ENCODE measurements at regions not wholly inside any gene's neighbourhood (a gene's known extent, or its start where the extent isn't known, plus 50 kb on each side); places are given as distances from the start of the nearest gene placed in this dataset.
"Not testable (repeated sequence)": the region's sequence is repeated elsewhere in the genome, so short reads cannot be mapped to it uniquely, and the experiment has no call there.

DNA sequence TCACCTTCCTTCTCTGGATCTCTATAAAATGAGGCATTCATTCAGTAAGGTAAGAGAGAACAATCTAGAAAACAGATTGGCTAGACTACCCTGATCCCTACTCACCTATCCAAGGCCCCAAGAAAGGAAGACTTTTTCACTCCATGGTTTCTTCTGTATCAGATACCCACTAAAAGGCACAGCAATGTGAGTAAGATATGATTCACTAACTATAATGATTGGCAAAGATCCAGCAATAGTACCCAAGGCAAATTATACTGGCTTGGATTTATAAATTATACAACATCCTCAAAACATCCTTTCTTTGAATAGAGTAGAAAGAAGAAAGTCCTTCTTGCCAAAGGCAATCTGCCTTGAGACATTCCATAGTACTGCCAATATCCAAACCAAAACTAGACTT, 1432.0 kb upstream of the GOT2 start:
- H3K36me3 Mint-ChIP-seq = no peaks in the 10 kb centered on the region
- no peaks in the 10 kb centered on the region for H3K27me3 Mint-ChIP-seq
- H3K27ac Mint-ChIP-seq = no peak overlapping the region
- DNase-seq (no peak), ATAC-seq (replicated peaks) (no peak)
- no peaks in the 10 kb centered on the region for H3K4me1 Mint-ChIP-seq
- H3K4me3 Mint-ChIP-seq = no peak overlapping the region
- H3K9me3 Mint-ChIP-seq = peaks cover 0 to 2% of the 10 kb centered on the region in 2 donors

DNA sequence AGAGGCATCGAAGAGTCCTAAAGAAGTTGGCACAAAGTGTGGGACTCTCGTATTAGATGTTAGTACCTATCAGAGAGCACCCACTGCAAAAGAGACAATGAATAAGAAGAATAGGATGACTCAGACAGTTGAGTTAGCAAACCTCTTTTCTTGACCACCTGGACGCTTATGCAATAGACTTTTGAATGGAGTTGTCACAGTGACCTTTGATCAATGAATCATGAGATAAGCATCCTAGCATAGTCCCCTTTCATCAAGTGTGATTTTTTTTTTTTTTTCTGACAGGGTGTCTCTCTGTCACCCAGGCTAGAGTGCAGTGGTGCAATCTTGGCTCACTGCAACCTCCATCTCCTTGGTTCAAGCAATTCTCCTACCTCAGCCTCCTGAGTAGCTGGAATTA, 1417.9 kb upstream of the GOT2 start:
- DNase-seq (no peak), ATAC-seq (replicated peaks) (no peak)
- Mint-ChIP-seq H3K9me3 (peaks cover 9 to 15% of the 10 kb centered on the region in 2 donors), H3K36me3 (no peaks in the 10 kb centered on the region), H3K27ac (no peak overlapping the region), H3K4me1 (no peaks in the 10 kb centered on the region), H3K27me3 (no peaks in the 10 kb centered on the region), H3K4me3 (no peak overlapping the region)

DNA sequence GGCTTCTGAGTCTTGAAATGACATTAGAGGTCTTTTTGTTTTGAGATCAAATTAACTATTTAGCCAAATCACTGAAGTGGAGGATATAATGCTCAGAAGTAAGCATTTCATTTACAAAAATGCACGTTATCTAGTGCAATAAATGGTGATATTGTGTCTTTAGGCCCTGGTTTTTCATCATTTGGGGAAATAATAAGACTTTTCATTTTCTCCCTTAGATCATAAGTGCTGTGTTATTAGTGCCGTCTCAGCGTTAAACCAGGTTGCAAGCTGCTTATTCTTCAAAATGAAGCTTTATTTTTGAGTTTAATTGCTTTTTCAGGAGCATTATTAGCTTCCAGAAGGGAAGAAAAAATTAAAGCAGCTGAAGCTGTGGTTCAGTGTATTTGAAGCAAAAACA, 1416.8 kb upstream of the GOT2 start:
- H3K4me3 Mint-ChIP-seq = no peak overlapping the region
- H3K27ac Mint-ChIP-seq = no peak overlapping the region
- no peaks in the 10 kb centered on the region for H3K36me3 Mint-ChIP-seq
- H3K4me1 Mint-ChIP-seq = no peaks in the 10 kb centered on the region
- ATAC-seq (replicated peaks) = no peak
- peaks cover 9 to 13% of the 10 kb centered on the region in 2 donors for H3K9me3 Mint-ChIP-seq
- no peak for DNase-seq
- H3K27me3 Mint-ChIP-seq = no peaks in the 10 kb centered on the region

DNA sequence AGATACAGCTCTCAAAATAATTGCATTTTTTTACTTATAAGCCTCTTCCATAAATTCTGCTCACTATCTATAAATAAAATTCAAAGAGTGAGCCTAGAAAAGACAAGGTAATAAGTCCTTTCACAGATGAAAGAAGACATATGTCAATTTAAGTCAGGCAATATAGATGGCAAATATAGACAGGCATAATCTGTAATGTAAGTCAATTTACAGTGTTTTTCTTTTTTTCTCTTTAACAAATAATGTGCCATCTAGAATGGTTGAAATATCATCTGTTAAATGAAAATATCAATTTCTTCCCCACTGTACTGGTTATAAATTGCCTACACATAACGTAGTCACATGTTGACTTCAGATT, 1409.2 kb upstream of the GOT2 start:
- Mint-ChIP-seq H3K4me1 (no peaks in the 10 kb centered on the region), H3K4me3 (no peak overlapping the region), H3K27ac (no peak overlapping the region), H3K36me3 (no peaks in the 10 kb centered on the region), H3K9me3 (peaks cover 0 to 16% of the 10 kb centered on the region in 2 donors), H3K27me3 (no peaks in the 10 kb centered on the region)
- DNase-seq (no peak), ATAC-seq (replicated peaks) (no peak)

DNA sequence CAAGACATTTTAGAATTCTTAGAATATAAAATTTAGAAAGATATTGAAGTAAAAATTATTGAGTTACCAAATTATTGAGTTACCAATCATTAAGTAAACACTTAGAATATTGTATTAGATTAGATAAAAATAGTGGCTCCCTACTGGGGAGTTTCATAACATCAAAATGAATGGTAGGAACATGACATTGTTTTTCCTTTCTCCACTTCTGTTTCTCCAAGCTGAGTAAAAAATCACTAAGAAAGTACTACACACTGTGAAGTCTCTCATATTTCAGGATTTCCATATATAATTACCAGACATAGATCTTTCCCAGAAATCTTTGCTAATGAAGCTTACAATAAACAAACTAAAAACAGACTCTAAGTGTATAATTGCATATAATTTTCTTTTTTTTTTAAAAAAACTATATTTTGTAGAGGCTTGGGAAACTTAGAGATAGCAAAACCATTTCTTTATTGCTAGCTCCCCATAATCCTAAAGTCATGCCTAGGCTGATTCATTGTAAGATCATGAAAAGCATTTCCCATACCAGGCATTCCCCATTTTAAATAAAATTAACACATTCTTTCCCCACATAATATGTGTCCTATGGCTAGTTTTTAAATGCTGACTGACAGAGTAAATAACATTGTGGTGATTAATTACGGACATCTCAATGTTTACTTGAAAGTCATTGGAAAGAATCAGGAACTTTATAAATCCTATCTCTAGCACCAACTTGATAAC, 1408.7 kb upstream of the GOT2 start:
- Mint-ChIP-seq H3K36me3 (no peaks in the 10 kb centered on the region), H3K4me1 (no peaks in the 10 kb centered on the region), H3K9me3 (peaks cover 0 to 16% of the 10 kb centered on the region in 2 donors), H3K27ac (no peak overlapping the region), H3K4me3 (no peak overlapping the region), H3K27me3 (no peaks in the 10 kb centered on the region)
- ATAC-seq (replicated peaks) = no peak
- no peak for DNase-seq

- Mint-ChIP-seq H3K27ac (no peak overlapping the region), H3K27me3 (no peaks in the 10 kb centered on the region), H3K4me3 (no peak overlapping the region), H3K9me3 (peaks cover 9 to 23% of the 10 kb centered on the region in 2 donors), H3K4me1 (no peaks in the 10 kb centered on the region), H3K36me3 (no peaks in the 10 kb centered on the region)
- DNase-seq (no peak), ATAC-seq (replicated peaks) (no peak)
These were observed 1403.8 kb upstream of the GOT2 start for GRCh38 chr16:60137891-60138290.

DNA sequence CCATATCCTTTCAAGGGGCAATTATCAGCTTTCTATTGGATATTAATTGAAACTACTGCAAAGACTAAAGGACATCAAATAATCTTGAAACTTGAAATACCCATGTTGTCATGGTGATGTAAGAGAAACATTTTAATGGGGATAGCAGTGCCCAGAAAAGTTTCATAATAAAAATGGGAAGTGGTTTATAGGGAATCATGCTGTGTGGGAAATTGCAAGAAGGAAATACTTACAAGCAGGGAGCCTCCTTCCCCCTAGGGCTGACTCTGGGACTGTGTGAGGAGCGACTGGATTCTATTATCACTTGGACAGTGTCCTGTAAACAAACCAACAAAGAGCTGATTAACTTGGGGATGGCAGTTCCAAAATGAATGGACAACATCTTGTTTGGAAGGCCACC, 1393.1 kb upstream of the GOT2 start:
- DNase-seq (no peak), ATAC-seq (replicated peaks) (no peak)
- Mint-ChIP-seq H3K4me3 (no peak overlapping the region), H3K9me3 (peaks cover 0 to 3% of the 10 kb centered on the region in 2 donors), H3K36me3 (no peaks in the 10 kb centered on the region), H3K27ac (no peak overlapping the region), H3K4me1 (no peaks in the 10 kb centered on the region), H3K27me3 (no peaks in the 10 kb centered on the region)

DNA sequence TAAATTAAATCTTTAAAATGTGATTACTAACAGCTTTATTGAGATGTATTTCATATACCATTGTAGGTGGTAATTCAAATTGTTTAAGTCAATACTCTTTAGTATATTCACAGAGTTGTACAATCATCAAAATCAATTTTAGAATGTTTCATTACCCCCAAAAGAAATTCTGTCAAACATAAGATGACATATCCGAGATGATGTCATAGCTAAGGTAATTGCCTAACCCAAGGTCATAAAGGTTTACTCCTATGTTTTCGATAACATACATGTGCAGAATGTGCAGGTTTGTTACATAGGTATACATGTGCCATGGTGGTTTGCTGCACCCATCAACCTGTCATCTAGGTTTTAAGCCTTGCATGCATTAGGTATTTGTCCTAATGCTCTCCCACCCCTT, 1392.0 kb upstream of the GOT2 start:
- H3K36me3 Mint-ChIP-seq; H3K27ac Mint-ChIP-seq; H3K4me1 Mint-ChIP-seq; H3K27me3 Mint-ChIP-seq; DNase-seq; H3K4me3 Mint-ChIP-seq; ATAC-seq (replicated peaks); H3K9me3 Mint-ChIP-seq: not testable (repeated sequence)

DNA sequence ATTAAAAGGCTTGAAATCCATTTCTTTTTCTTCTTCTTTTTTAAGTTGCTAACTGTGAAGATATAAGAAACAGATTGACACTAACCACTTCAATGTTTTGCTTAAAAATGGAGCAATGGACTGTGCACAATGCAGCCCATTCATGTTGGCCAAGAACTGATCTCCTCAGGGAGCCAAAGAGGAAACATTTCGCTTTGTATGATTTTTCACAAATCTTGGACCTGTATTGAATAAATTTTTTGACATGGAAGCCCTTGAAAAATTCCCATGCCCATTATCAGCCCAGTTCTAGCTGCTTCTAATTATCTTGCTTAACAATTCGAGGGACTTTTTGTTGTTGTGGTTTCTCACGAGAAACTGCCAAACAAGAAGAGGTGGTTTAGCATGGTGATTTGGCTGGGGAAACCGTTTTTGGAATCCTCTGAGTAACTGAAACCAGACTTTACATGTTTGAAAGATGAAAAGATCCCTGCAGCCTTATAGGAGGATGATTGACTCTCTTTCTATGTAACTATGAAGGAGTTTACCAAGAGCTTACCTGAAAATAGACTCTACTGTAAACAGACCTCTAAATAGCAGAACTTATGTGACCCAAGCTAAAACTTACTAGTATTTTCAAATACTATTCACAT, 1389.4 kb upstream of the GOT2 start:
- no peak for DNase-seq
- Mint-ChIP-seq H3K27me3 (no peaks in the 10 kb centered on the region), H3K4me3 (no peak overlapping the region), H3K27ac (no peak overlapping the region), H3K4me1 (no peaks in the 10 kb centered on the region), H3K36me3 (no peaks in the 10 kb centered on the region), H3K9me3 (peaks cover 0 to 3% of the 10 kb centered on the region in 2 donors)
- no peak for ATAC-seq (replicated peaks)

DNA sequence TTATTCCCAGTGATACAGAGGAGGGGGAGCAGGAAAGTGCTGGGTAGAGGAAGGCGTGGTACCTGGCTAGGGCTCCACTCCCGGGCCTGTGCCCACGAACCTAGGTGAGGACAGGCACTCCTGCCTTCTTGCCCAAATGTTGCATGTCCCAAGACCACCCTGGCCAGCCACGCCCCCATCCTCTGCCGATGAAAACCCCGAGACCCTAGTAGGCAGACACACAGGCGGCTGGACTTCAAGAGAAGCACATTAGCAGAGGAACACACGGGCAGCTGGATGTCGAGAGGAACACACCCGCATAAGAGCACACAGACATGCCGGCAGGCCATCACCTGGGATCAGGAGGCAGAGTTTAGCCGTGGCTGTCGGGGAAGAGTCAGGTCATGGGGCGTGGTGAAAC, 1386.5 kb upstream of the GOT2 start:
- H3K4me3 Mint-ChIP-seq = no peak overlapping the region
- H3K36me3 Mint-ChIP-seq = no peaks in the 10 kb centered on the region
- H3K27ac Mint-ChIP-seq = no peak overlapping the region
- ATAC-seq (replicated peaks) (no peak), DNase-seq (no peak)
- no peaks in the 10 kb centered on the region for H3K27me3 Mint-ChIP-seq
- no peaks in the 10 kb centered on the region for H3K4me1 Mint-ChIP-seq
- H3K9me3 Mint-ChIP-seq = peaks cover 0 to 1% of the 10 kb centered on the region in 2 donors

DNA sequence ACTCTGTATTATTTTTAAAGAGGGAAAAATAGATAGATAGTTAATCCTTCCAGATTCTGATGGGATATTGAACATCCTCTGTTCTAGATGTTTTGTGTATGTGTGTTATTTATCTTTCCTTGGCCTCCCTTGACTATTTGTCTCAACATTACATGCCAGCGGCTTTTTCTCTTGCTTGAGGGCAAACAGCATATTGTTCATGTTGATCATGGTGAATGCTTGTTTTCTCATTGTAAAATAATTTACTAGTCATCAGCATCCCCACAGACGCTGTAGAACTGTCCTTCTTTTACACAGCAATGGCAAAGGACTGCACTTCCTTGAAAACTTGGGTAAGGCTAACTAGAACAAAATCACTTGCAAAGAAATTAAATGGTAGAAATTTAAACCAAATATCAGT, 1376.4 kb upstream of the GOT2 start:
- Mint-ChIP-seq H3K9me3 (peaks cover 7 to 20% of the 10 kb centered on the region in 2 donors), H3K4me1 (no peaks in the 10 kb centered on the region), H3K36me3 (no peaks in the 10 kb centered on the region), H3K4me3 (no peak overlapping the region), H3K27me3 (no peaks in the 10 kb centered on the region), H3K27ac (no peak overlapping the region)
- no peak for ATAC-seq (replicated peaks)
- DNase-seq = no peak

- H3K4me1 Mint-ChIP-seq = no peaks in the 10 kb centered on the region
- no peak overlapping the region for H3K27ac Mint-ChIP-seq
- no peaks in the 10 kb centered on the region for H3K36me3 Mint-ChIP-seq
- H3K9me3 Mint-ChIP-seq = peaks cover 7 to 20% of the 10 kb centered on the region in 2 donors
- H3K27me3 Mint-ChIP-seq = no peaks in the 10 kb centered on the region
- no peak overlapping the region for H3K4me3 Mint-ChIP-seq
- ATAC-seq (replicated peaks) (no peak), DNase-seq (no peak)
These were observed 1373.8 kb upstream of the GOT2 start for GRCh38 chr16:60107871-60108270.

DNA sequence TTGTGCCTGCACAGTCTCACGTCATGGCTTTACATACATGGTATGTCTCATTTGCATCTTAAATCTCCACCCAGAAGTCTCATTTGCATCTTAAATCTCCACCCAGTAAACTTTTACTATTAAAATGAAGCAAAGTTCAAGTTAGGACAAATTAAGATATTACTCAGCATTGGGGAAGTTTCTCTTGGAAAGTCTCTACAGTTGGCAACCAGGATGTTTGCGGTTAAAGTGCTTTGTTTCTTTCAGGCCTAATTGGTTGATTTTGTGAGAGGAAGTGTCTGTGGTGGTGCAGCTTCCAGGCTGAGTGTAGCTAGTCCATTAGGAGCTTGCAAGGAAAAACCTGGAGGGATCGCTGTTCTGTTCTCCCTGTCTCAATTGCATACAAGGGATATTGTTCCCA, 1373.3 kb upstream of the GOT2 start:
- DNase-seq (no peak), ATAC-seq (replicated peaks) (no peak)
- Mint-ChIP-seq H3K4me1 (no peaks in the 10 kb centered on the region), H3K27me3 (no peaks in the 10 kb centered on the region), H3K9me3 (peaks cover 4 to 17% of the 10 kb centered on the region in 2 donors), H3K36me3 (no peaks in the 10 kb centered on the region), H3K27ac (no peak overlapping the region), H3K4me3 (no peak overlapping the region)

GRCh38 chr16:60100371-60100770, 1366.3 kb upstream of the GOT2 start:
- H3K9me3 Mint-ChIP-seq = peaks cover 5 to 10% of the 10 kb centered on the region in 2 donors
- no peaks in the 10 kb centered on the region for H3K27me3 Mint-ChIP-seq
- no peaks in the 10 kb centered on the region for H3K36me3 Mint-ChIP-seq
- DNase-seq (no peak), ATAC-seq (replicated peaks) (no peak)
- no peak overlapping the region for H3K4me3 Mint-ChIP-seq
- no peak overlapping the region for H3K27ac Mint-ChIP-seq
- H3K4me1 Mint-ChIP-seq = no peaks in the 10 kb centered on the region

- no peak for DNase-seq
- no peaks in the 10 kb centered on the region for H3K27me3 Mint-ChIP-seq
- ATAC-seq (replicated peaks) = no peak
- peaks cover 10 to 11% of the 10 kb centered on the region in 2 donors for H3K9me3 Mint-ChIP-seq
- no peaks in the 10 kb centered on the region for H3K36me3 Mint-ChIP-seq
- no peaks in the 10 kb centered on the region for H3K4me1 Mint-ChIP-seq
- no peak overlapping the region for H3K27ac Mint-ChIP-seq
- H3K4me3 Mint-ChIP-seq = no peak overlapping the region
These were observed 1357.4 kb upstream of the GOT2 start for GRCh38 chr16:60091529-60091928.

Data from stimulated activated naive B cell treated with anti-CD40 and anti-IgM and Interleukin-4, amounts not matched to agents 10 μg/mL and 1 μg/mL and 100 μg/mL, for 72 hours (primary cell).